Activated naive CD4-positive, alpha-beta T cell treated with anti-CD3 and anti-CD28 coated beads, Interleukin-2, amount 50 U/mL, for 24 hours (primary cell): ENCODE measurements at regions not wholly inside any gene's neighbourhood (a gene's known extent, or its start where the extent isn't known, plus 50 kb on each side); places are given as distances from the start of the nearest gene placed in this dataset.
"Not testable (repeated sequence)": the region's sequence is repeated elsewhere in the genome, so short reads cannot be mapped to it uniquely, and the experiment has no call there.

Experiments
- H3K27ac Mint-ChIP-seq: one replicate; pipeline ENCODE4 v1.8.0; 2021; ENCODE audit warnings: mild to moderate bottlenecking, mixed read lengths
- H3K27me3 Mint-ChIP-seq: one replicate; pipeline ENCODE4 v1.8.0; 2021; ENCODE audit warnings: mixed read lengths
- H3K36me3 Mint-ChIP-seq: one replicate; pipeline ENCODE4 v1.8.0; 2021; ENCODE audit warnings: mixed read lengths
- H3K4me1 Mint-ChIP-seq: one replicate; pipeline ENCODE4 v1.8.0; 2021; ENCODE audit warnings: mixed read lengths
- H3K4me3 Mint-ChIP-seq: one replicate; pipeline ENCODE4 v1.8.0; 2021; ENCODE audit warnings: mild to moderate bottlenecking, mixed read lengths
- H3K9me3 Mint-ChIP-seq: one replicate; pipeline ENCODE4 v1.8.0; 2021; ENCODE audit warnings: mixed read lengths

- Mint-ChIP-seq H3K4me3 (no peak overlapping the region), H3K9me3 (no peaks in the 10 kb centered on the region), H3K27me3 (no peaks in the 10 kb centered on the region), H3K36me3 (no peaks in the 10 kb centered on the region), H3K4me1 (peaks cover 41% of the 10 kb centered on the region), H3K27ac (no peak overlapping the region)
These were observed 83.9 kb upstream of the CEP85L start for GRCh38 chr6:118735320-118735719.

- H3K4me1 Mint-ChIP-seq: peaks cover 69% of the 10 kb centered on the region
These were observed 74.6 kb upstream of the CEP85L start for GRCh38 chr6:118725944-118726343.

GRCh38 chr6:118724211-118724610, 72.8 kb upstream of the CEP85L start:
- H3K4me1 Mint-ChIP-seq: peaks cover 86% of the 10 kb centered on the region
- no peaks in the 10 kb centered on the region for H3K27me3 Mint-ChIP-seq
- H3K36me3 Mint-ChIP-seq: no peaks in the 10 kb centered on the region
- no peaks in the 10 kb centered on the region for H3K9me3 Mint-ChIP-seq
- H3K4me3 Mint-ChIP-seq: peak overlapping the region; percentile 70
- H3K27ac Mint-ChIP-seq: peak overlapping the region; percentile 93

More at GRCh38 chr6:118725944-118726343, 74.6 kb upstream of the CEP85L start:
- no peaks in the 10 kb centered on the region for H3K36me3 Mint-ChIP-seq
- peak overlapping the region; percentile 40 for H3K4me3 Mint-ChIP-seq
- no peaks in the 10 kb centered on the region for H3K9me3 Mint-ChIP-seq
- peak overlapping the region; percentile 90 for H3K27ac Mint-ChIP-seq
- H3K27me3 Mint-ChIP-seq: no peaks in the 10 kb centered on the region

GRCh38 chr6:118722829-118723813, 71.7 kb upstream of the CEP85L start:
- no peaks in the 10 kb centered on the region for H3K36me3 Mint-ChIP-seq
- H3K4me1 Mint-ChIP-seq: peaks cover 90% of the 10 kb centered on the region
- peak overlapping the region; percentile 40 for H3K4me3 Mint-ChIP-seq
- H3K27me3 Mint-ChIP-seq: no peaks in the 10 kb centered on the region
- H3K9me3 Mint-ChIP-seq: no peaks in the 10 kb centered on the region
- peak overlapping the region; percentile 94 for H3K27ac Mint-ChIP-seq

- Mint-ChIP-seq H3K27me3 (no peaks in the 10 kb centered on the region), H3K36me3 (no peaks in the 10 kb centered on the region), H3K27ac (peak overlapping the region; percentile 96), H3K4me1 (peaks cover 76% of the 10 kb centered on the region), H3K4me3 (peak overlapping the region; percentile 74), H3K9me3 (no peaks in the 10 kb centered on the region)
These were observed 68.7 kb upstream of the CEP85L start for GRCh38 chr6:118720125-118720473.

GRCh38 chr6:118719351-118720124, 68.1 kb upstream of the CEP85L start:
- peak overlapping the region; percentile 96 for H3K27ac Mint-ChIP-seq
- H3K4me3 Mint-ChIP-seq: peak overlapping the region; percentile 57
- H3K27me3 Mint-ChIP-seq: no peaks in the 10 kb centered on the region
- H3K4me1 Mint-ChIP-seq: peaks cover 72% of the 10 kb centered on the region
- no peaks in the 10 kb centered on the region for H3K9me3 Mint-ChIP-seq
- no peaks in the 10 kb centered on the region for H3K36me3 Mint-ChIP-seq

- Mint-ChIP-seq H3K36me3 (no peaks in the 10 kb centered on the region), H3K4me3 (peak overlapping the region; percentile 57), H3K9me3 (no peaks in the 10 kb centered on the region), H3K27me3 (no peaks in the 10 kb centered on the region), H3K27ac (peak overlapping the region; percentile 96), H3K4me1 (peaks cover 68% of the 10 kb centered on the region)
These were observed 67.5 kb upstream of the CEP85L start for GRCh38 chr6:118718903-118719302.

- Mint-ChIP-seq H3K27me3 (no peaks in the 10 kb centered on the region), H3K4me1 (peaks cover 68% of the 10 kb centered on the region), H3K4me3 (peak overlapping the region; percentile 6), H3K36me3 (no peaks in the 10 kb centered on the region), H3K9me3 (no peaks in the 10 kb centered on the region), H3K27ac (peak overlapping the region; percentile 63)
These were observed 66.9 kb upstream of the CEP85L start for GRCh38 chr6:118718297-118718696.

- peaks cover 68% of the 10 kb centered on the region for H3K4me1 Mint-ChIP-seq
- H3K27me3 Mint-ChIP-seq: no peaks in the 10 kb centered on the region
- H3K9me3 Mint-ChIP-seq: no peaks in the 10 kb centered on the region
- H3K36me3 Mint-ChIP-seq: no peaks in the 10 kb centered on the region
- H3K4me3 Mint-ChIP-seq: no peak overlapping the region
- no peak overlapping the region for H3K27ac Mint-ChIP-seq
These were observed 65.7 kb upstream of the CEP85L start for GRCh38 chr6:118717106-118717505.

GRCh38 chr6:118715907-118716306, 64.5 kb upstream of the CEP85L start:
- H3K27ac Mint-ChIP-seq, H3K9me3 Mint-ChIP-seq: not testable (repeated sequence)
- H3K4me1 Mint-ChIP-seq: peaks cover 68% of the 10 kb centered on the region

GRCh38 chr6:118715376-118715775, 64.0 kb upstream of the CEP85L start:
- Mint-ChIP-seq H3K9me3 (no peaks in the 10 kb centered on the region), H3K36me3 (no peaks in the 10 kb centered on the region), H3K4me3 (no peak overlapping the region), H3K4me1 (peaks cover 68% of the 10 kb centered on the region), H3K27ac (no peak overlapping the region), H3K27me3 (no peaks in the 10 kb centered on the region)

More at GRCh38 chr6:118715907-118716306, 64.5 kb upstream of the CEP85L start:
- H3K36me3 Mint-ChIP-seq, H3K27me3 Mint-ChIP-seq, H3K4me3 Mint-ChIP-seq: not testable (repeated sequence)

GRCh38 chr6:118714756-118715155, 63.4 kb upstream of the CEP85L start:
- Mint-ChIP-seq H3K4me1 (peaks cover 68% of the 10 kb centered on the region), H3K27me3 (no peaks in the 10 kb centered on the region), H3K4me3 (no peak overlapping the region), H3K27ac (no peak overlapping the region), H3K36me3 (no peaks in the 10 kb centered on the region), H3K9me3 (no peaks in the 10 kb centered on the region)

GRCh38 chr6:118712969-118713368, 61.6 kb upstream of the CEP85L start:
- Mint-ChIP-seq H3K9me3 (no peaks in the 10 kb centered on the region), H3K36me3 (no peaks in the 10 kb centered on the region), H3K27me3 (no peaks in the 10 kb centered on the region), H3K4me1 (peaks cover 60% of the 10 kb centered on the region), H3K4me3 (peak overlapping the region; percentile 1), H3K27ac (peak overlapping the region; percentile 9)

GRCh38 chr6:118710616-118711015, 59.2 kb upstream of the CEP85L start:
- no peaks in the 10 kb centered on the region for H3K27me3 Mint-ChIP-seq
- H3K36me3 Mint-ChIP-seq: peaks cover 2% of the 10 kb centered on the region
- peak overlapping the region; percentile 98 for H3K4me3 Mint-ChIP-seq
- peaks cover 81% of the 10 kb centered on the region for H3K4me1 Mint-ChIP-seq
- H3K27ac Mint-ChIP-seq: peak overlapping the region; percentile 99
- no peaks in the 10 kb centered on the region for H3K9me3 Mint-ChIP-seq

- Mint-ChIP-seq H3K4me3 (peak overlapping the region; percentile 98), H3K36me3 (peaks cover 5% of the 10 kb centered on the region), H3K9me3 (no peaks in the 10 kb centered on the region), H3K27me3 (no peaks in the 10 kb centered on the region), H3K4me1 (peaks cover 84% of the 10 kb centered on the region), H3K27ac (peak overlapping the region; percentile 99)
These were observed 58.5 kb upstream of the CEP85L start for GRCh38 chr6:118709859-118710350.

GRCh38 chr6:118708744-118709143, 57.4 kb upstream of the CEP85L start:
- Mint-ChIP-seq H3K4me1 (peaks cover 90% of the 10 kb centered on the region), H3K27ac (peak overlapping the region; percentile 99), H3K27me3 (no peaks in the 10 kb centered on the region), H3K36me3 (peaks cover 6% of the 10 kb centered on the region), H3K4me3 (peak overlapping the region; percentile 98), H3K9me3 (no peaks in the 10 kb centered on the region)
